SK-N-SH (cell line): ENCODE measurements at regions not wholly inside any gene's neighbourhood (a gene's known extent, or its start where the extent isn't known, plus 50 kb on each side); places are given as distances from the start of the nearest gene placed in this dataset.

Source experiments
- CTCF ChIA-PET: fragments of 300-600, 350-600 bp; formaldehyde crosslinking; extraction: SDS; loops from one replicate; lab custom pipeline; 2021; lab: Yijun Ruan, JAX
- POLR2A ChIA-PET: fragments of 350-600 bp; sonication (Branson Sonifier 250); formaldehyde crosslinking; extraction: SDS; loops from one replicate; lab custom pipeline; 2020; ENCODE audit warnings: antibody characterized with exemption, inconsistent platforms; lab: Yijun Ruan, JAX
- DNase-seq: peaks from one replicate; pipeline ENCODE4 v3.0.0; 2012
- H2AFZ ChIP-seq: fragments of 200-600 bp; sonication (generic); 2 replicates; pipeline ENCODE4 v1.8.1; 2016; ENCODE audit warnings: antibody characterized with exemption, mild to moderate bottlenecking, low read depth
- H3F3A ChIP-seq: fragments of 200-600 bp; sonication (generic); replicated peaks from 2 replicates; pipeline ENCODE3; 2016; ENCODE audit warnings: antibody characterized with exemption, mild to moderate bottlenecking; ENCODE audit not compliant: insufficient read depth
- H3K27ac ChIP-seq, 2 experiments: fragments of 200-500 bp in 1 of 2; fragments of 200-600 bp in 1 of 2; sonication (Bioruptor generic) in 1 of 2; sonication (generic), shearing (Covaris generic) in 1 of 2; 2 replicates each; pipeline versions ENCODE4 v1.5.1 to v1.6.1; 2014 to 2016; ENCODE audit warnings: low read depth in 2 of 2, inconsistent platforms in 1 of 2, low read length in 1 of 2, mild to moderate bottlenecking in 1 of 2, mixed read lengths in 1 of 2
- H3K27me3 ChIP-seq: fragments of 200-600 bp; sonication (generic), shearing (Covaris generic); 2 replicates; pipeline ENCODE4 v1.6.1; 2016; ENCODE audit warnings: mixed run types; ENCODE audit not compliant: insufficient read depth
- H3K36me3 ChIP-seq, 2 experiments: fragments of 200-500 bp in 1 of 2; fragments of 200-600 bp in 1 of 2; sonication (Bioruptor generic) in 1 of 2; sonication (generic) in 1 of 2; replicated peaks in 1 of 2; 2 replicates each; pipeline versions ENCODE3 to v1.5.1; 2014 to 2016; ENCODE audit warnings: low read length in 1 of 2, mild to moderate bottlenecking in 1 of 2; ENCODE audit not compliant: insufficient read depth in 2 of 2, control insufficient read depth in 1 of 2
- H3K4me1 ChIP-seq, 2 experiments: fragments of 200-500 bp in 1 of 2; fragments of 200-600 bp in 1 of 2; sonication (Bioruptor generic) in 1 of 2; sonication (generic), shearing (Covaris generic) in 1 of 2; 2 replicates each; pipeline versions ENCODE4 v1.5.1 to v1.6.1; 2014 to 2016; ENCODE audit warnings: low read depth in 1 of 2, low read length in 1 of 2, mixed run types in 1 of 2; ENCODE audit not compliant: insufficient read depth in 2 of 2, control insufficient read depth in 1 of 2
- H3K4me2 ChIP-seq: fragments of 200-600 bp; sonication (generic), shearing (Covaris generic); 2 replicates; pipeline ENCODE4 v1.6.1; 2017; ENCODE audit warnings: mixed run types
- H3K4me3 ChIP-seq, 2 experiments: fragments of 200-500 bp in 1 of 2; fragments of 200-600 bp in 1 of 2; sonication (Bioruptor generic) in 1 of 2; sonication (generic), shearing (Covaris generic) in 1 of 2; 2 replicates each; pipeline versions ENCODE4 v1.5.1 to v1.8.1; 2014 to 2016; ENCODE audit warnings: low read depth in 2 of 2, inconsistent platforms in 1 of 2, low read length in 1 of 2, mild to moderate bottlenecking in 1 of 2, mixed read lengths in 1 of 2, moderate library complexity in 1 of 2
- H3K79me2 ChIP-seq: fragments of 200-600 bp; sonication (generic); 2 replicates; pipeline ENCODE4 v1.8.1; 2017; ENCODE audit warnings: mild to moderate bottlenecking; ENCODE audit not compliant: insufficient read depth
- H3K9ac ChIP-seq: fragments of 200-600 bp; sonication (generic); 2 replicates; pipeline ENCODE4 v1.6.1; 2017; ENCODE audit warnings: mixed run types
- H3K9me2 ChIP-seq: fragments of 200-600 bp; sonication (generic); 2 replicates; pipeline ENCODE4 v1.6.1; 2017; ENCODE audit warnings: mixed run types
- H3K9me3 ChIP-seq: fragments of 200-600 bp; sonication (generic); 2 replicates; pipeline ENCODE4 v1.6.1; 2017; ENCODE audit warnings: mixed run types, mild to moderate bottlenecking, moderate library complexity
- H4K20me1 ChIP-seq: fragments of 200-600 bp; sonication (generic); 2 replicates; pipeline ENCODE4 v1.6.1; 2017; ENCODE audit warnings: mild to moderate bottlenecking, mixed run types; ENCODE audit not compliant: insufficient read depth
- CHD2 ChIP-seq: fragments of 150-350 bp; IDR thresholded peaks from 2 replicates; pipeline ENCODE4 v1.6.1; 2018; ENCODE audit warnings: low read length; ENCODE audit not compliant: partially characterized antibody
- CTCF ChIP-seq: fragments of 200-600 bp; sonication (generic); IDR thresholded peaks from 2 replicates; pipeline ENCODE4 v1.6.1; 2017; ENCODE audit warnings: antibody characterized with exemption, mild to moderate bottlenecking, moderate library complexity
- EZH2phosphoT487 ChIP-seq: fragments of 200-600 bp; sonication (generic); IDR thresholded peaks from 2 replicates; pipeline ENCODE4 v1.6.1; 2017; ENCODE audit warnings: low read depth, mixed run types, mild to moderate bottlenecking, antibody characterized with exemption, moderate library complexity, borderline replicate concordance
- FOSL2 ChIP-seq: IDR thresholded peaks from 2 replicates; pipeline ENCODE4 v1.4.0; 2012; ENCODE audit warnings: low read depth, mild to moderate bottlenecking, moderate library complexity, borderline replicate concordance
- FOXJ3 ChIP-seq: sonication (generic); formaldehyde crosslinking; IDR thresholded peaks from 2 replicates; pipeline ENCODE4 v1.5.1; 2020; ENCODE audit warnings: mild to moderate bottlenecking, missing genetic modification reagents
- GABPA ChIP-seq: IDR thresholded peaks from 2 replicates; pipeline ENCODE4 v1.4.0; 2012; ENCODE audit warnings: low read depth, mild to moderate bottlenecking
- GATA2 ChIP-seq: sonication (generic); formaldehyde crosslinking; IDR thresholded peaks from 2 replicates; pipeline ENCODE4 v1.5.0; 2020; ENCODE audit warnings: mild to moderate bottlenecking, missing genetic modification reagents
- MAX ChIP-seq: IDR thresholded peaks from 2 replicates; pipeline ENCODE4 v1.4.0; 2012; ENCODE audit warnings: low read depth
- MXI1 ChIP-seq: IDR thresholded peaks from 2 replicates; pipeline ENCODE4 v1.6.1; 2012; ENCODE audit warnings: mild to moderate bottlenecking, low read depth, low read length, improper control_type of control experiment
- NFIC ChIP-seq: IDR thresholded peaks from 2 replicates; pipeline ENCODE4 v1.4.0; 2012; ENCODE audit warnings: borderline replicate concordance
- NRF1 ChIP-seq: IDR thresholded peaks from 2 replicates; pipeline ENCODE4 v1.6.1; 2012; ENCODE audit warnings: low read depth, mild to moderate bottlenecking, low read length
- PBX3 ChIP-seq: IDR thresholded peaks from 2 replicates; pipeline ENCODE4; 2012
- POLR2AphosphoS5 ChIP-seq: IDR thresholded peaks from 2 replicates; pipeline ENCODE4 v1.6.1; 2012; ENCODE audit warnings: low read depth, low read length
- RCOR1 ChIP-seq: fragments of 150-350 bp; IDR thresholded peaks from 2 replicates; pipeline ENCODE4 v1.6.1; 2017; ENCODE audit warnings: antibody characterized with exemption, low read length
- RFX5 ChIP-seq: IDR thresholded peaks from 2 replicates; pipeline ENCODE4 v1.6.1; 2012; ENCODE audit warnings: mild to moderate bottlenecking, improper control_type of control experiment, low read length
- TCF12 ChIP-seq: IDR thresholded peaks from 2 replicates; pipeline ENCODE4 v1.4.0; 2012
- TEAD4 ChIP-seq: IDR thresholded peaks from 2 replicates; pipeline ENCODE4 v1.4.0; 2012; ENCODE audit warnings: mild to moderate bottlenecking, borderline replicate concordance; ENCODE audit not compliant: insufficient read depth
- USF1 ChIP-seq: IDR thresholded peaks from 2 replicates; pipeline ENCODE4 v1.4.0; 2012; ENCODE audit warnings: low read depth, borderline replicate concordance
- USF2 ChIP-seq: fragments of 150-350 bp; IDR thresholded peaks from 2 replicates; pipeline ENCODE4 v1.6.1; 2017; ENCODE audit warnings: antibody characterized with exemption, low read length, low read depth, borderline replicate concordance
- ZBTB33 ChIP-seq: IDR thresholded peaks from 2 replicates; pipeline ENCODE4 v1.4.0; 2012; ENCODE audit warnings: low read depth, borderline replicate concordance
- whole genome bisulfite sequencing: methylation state at CpG from one replicate; pipeline ENCODE4 v1.1.6; 2017; ENCODE audit warnings: low lambda C conversion rate; 5-methylcytosine and 5-hydroxymethylcytosine counted together

- no peak for TF ChIP-seq RFX5
- TF ChIP-seq NRF1: no peak
- TF ChIP-seq FOXJ3 (CRISPR knock-in tag): no peak
Observed at GRCh38 chr2:150581717-150582472, 94.4 kb upstream of the RND3 start (continued).

- Histone ChIP-seq H3K9me3 (no peaks in the 10 kb centered on the region; the same call in 1 of the 2 replicates), H3F3A (no peaks in the 10 kb centered on the region), H3K36me3 (no peaks in the 10 kb centered on the region), H4K20me1 (no peaks in the 10 kb centered on the region), H3K9ac (no peak overlapping the region), H3K4me2 (no peak overlapping the region), H3K27ac (no peak overlapping the region), H3K79me2 (no peaks in the 10 kb centered on the region), H3K9me2 (no peaks in the 10 kb centered on the region), H3K27me3 (no peaks in the 10 kb centered on the region), H2AFZ (no peak overlapping the region), H3K4me1 (no peaks in the 10 kb centered on the region; a peak in 1 of 4 replicates), H3K4me3 (no peak overlapping the region)
- POLR2A ChIA-PET: interaction anchor here (1.0 kb wide), 1 partner anchor 10 kb away, joined by 3 read pairs; no protein-coding TSS in a partner anchor
- CTCF ChIA-PET: no interaction called here
- WGBS: 79% methylated on average over 2 of the region's 2 CpGs
- no peak for TF ChIP-seq TEAD4
- no peak for TF ChIP-seq EZH2phosphoT487
- TF ChIP-seq GATA2: no peak
- TF ChIP-seq NFIC: no peak
- no peak for TF ChIP-seq MXI1
- no peak for TF ChIP-seq GABPA
- TF ChIP-seq POLR2AphosphoS5: no peak
- TF ChIP-seq CTCF: no peak
- TF ChIP-seq MAX: no peak
- TF ChIP-seq FOXJ3 (CRISPR knock-in tag): no peak
- TF ChIP-seq FOSL2: no peak
- no peak for TF ChIP-seq ZBTB33
- no peak for TF ChIP-seq USF1
- TF ChIP-seq PBX3: no peak
- TF ChIP-seq TCF12: no peak
- no peak for TF ChIP-seq CHD2
- TF ChIP-seq USF2: no peak
- no peak for TF ChIP-seq RCOR1
- no peak for DNase-seq
Observed at GRCh38 chr2:150578481-150578880, 91.0 kb upstream of the RND3 start.
